ENCODE measurements at regions not wholly inside any gene's neighbourhood (a gene's known extent, or its start where the extent isn't known, plus 50 kb on each side); places are given as distances from the start of the nearest gene placed in this dataset.

GRCh38 chr10:124291001-124291701 lies 127.6 kb downstream of the OAT start:
- Mint-ChIP-seq H3K9me3 (ENCODE audit: low read depth, unreplicated experiment) (no peaks in the 10 kb centered on the region), H3K36me3 (ENCODE audit: insufficient read depth, unreplicated experiment) (no peaks in the 10 kb centered on the region), H3K27me3 (ENCODE audit: unreplicated experiment) (no peaks in the 10 kb centered on the region), H3K4me3 (ENCODE audit: low read depth, unreplicated experiment) (no peak overlapping the region), H3K27ac (ENCODE audit: unreplicated experiment) (no peak overlapping the region), H3K4me1 (ENCODE audit: low read depth, unreplicated experiment) (no peaks in the 10 kb centered on the region)
- DNase-seq: no peak
- no peak for TF ChIP-seq CTCF (IDR thresholded peaks at IDR 0.05; ENCODE audit: unreplicated experiment)
- CTCF ChIA-PET: no interaction called here
- intact Hi-C loops (cut with micrococcal nuclease; ENCODE audit: unreplicated experiment): no loop called here
- no TSS peak for BruUV-seq (replicated peaks)

GRCh38 chr10:124289851-124290795 lies 128.6 kb downstream of the OAT start:
- intact Hi-C loops (cut with micrococcal nuclease; ENCODE audit: unreplicated experiment): no loop called here
- BruUV-seq (replicated peaks): no TSS peak
- CTCF ChIA-PET: no interaction called here

GRCh38 chr10:124288928-124289850 lies 129.5 kb downstream of the OAT start:
- Mint-ChIP-seq H3K27me3 (ENCODE audit: unreplicated experiment) (peaks cover 12% of the 10 kb centered on the region), H3K4me3 (ENCODE audit: low read depth, unreplicated experiment) (no peak overlapping the region), H3K4me1 (ENCODE audit: low read depth, unreplicated experiment) (no peaks in the 10 kb centered on the region), H3K27ac (ENCODE audit: unreplicated experiment) (no peak overlapping the region), H3K9me3 (ENCODE audit: low read depth, unreplicated experiment) (no peaks in the 10 kb centered on the region), H3K36me3 (ENCODE audit: insufficient read depth, unreplicated experiment) (no peaks in the 10 kb centered on the region)
- CTCF ChIA-PET: no interaction called here
- TF ChIP-seq CTCF (IDR thresholded peaks at IDR 0.05; ENCODE audit: unreplicated experiment): no peak
- intact Hi-C loops (cut with micrococcal nuclease; ENCODE audit: unreplicated experiment): no loop called here
- BruUV-seq (replicated peaks): no TSS peak
- DNase-seq: no peak

More at GRCh38 chr10:124289851-124290795, 128.6 kb downstream of the OAT start:
- no peak for DNase-seq
- peaks cover 2% of the 10 kb centered on the region for H3K27me3 Mint-ChIP-seq (ENCODE audit: unreplicated experiment)
- no peaks in the 10 kb centered on the region for H3K9me3 Mint-ChIP-seq (ENCODE audit: low read depth, unreplicated experiment)
- no peaks in the 10 kb centered on the region for H3K36me3 Mint-ChIP-seq (ENCODE audit: insufficient read depth, unreplicated experiment)
- H3K27ac Mint-ChIP-seq (ENCODE audit: unreplicated experiment): no peak overlapping the region
- no peak overlapping the region for H3K4me3 Mint-ChIP-seq (ENCODE audit: low read depth, unreplicated experiment)
- no peak for TF ChIP-seq CTCF (IDR thresholded peaks at IDR 0.05; ENCODE audit: unreplicated experiment)
- no peaks in the 10 kb centered on the region for H3K4me1 Mint-ChIP-seq (ENCODE audit: low read depth, unreplicated experiment)

- H3K4me1 Mint-ChIP-seq (ENCODE audit: low read depth, unreplicated experiment): no peaks in the 10 kb centered on the region
- no peak for TF ChIP-seq CTCF (IDR thresholded peaks at IDR 0.05; ENCODE audit: unreplicated experiment)
- CTCF ChIA-PET: no interaction called here
- no peaks in the 10 kb centered on the region for H3K36me3 Mint-ChIP-seq (ENCODE audit: insufficient read depth, unreplicated experiment)
- no peak overlapping the region for H3K4me3 Mint-ChIP-seq (ENCODE audit: low read depth, unreplicated experiment)
- BruUV-seq (replicated peaks): no TSS peak
- peaks cover 19% of the 10 kb centered on the region for H3K27me3 Mint-ChIP-seq (ENCODE audit: unreplicated experiment)
- intact Hi-C loops (cut with micrococcal nuclease; ENCODE audit: unreplicated experiment): no loop called here
- DNase-seq: no peak
- H3K27ac Mint-ChIP-seq (ENCODE audit: unreplicated experiment): no peak overlapping the region
- H3K9me3 Mint-ChIP-seq (ENCODE audit: low read depth, unreplicated experiment): no peaks in the 10 kb centered on the region
Observed at GRCh38 chr10:124288486-124288885, 130.2 kb downstream of the OAT start.

Measured in Calu3 (cell line).